IMR-90 (cell line): ENCODE measurements at regions not wholly inside any gene's neighbourhood (a gene's known extent, or its start where the extent isn't known, plus 50 kb on each side); places are given as distances from the start of the nearest gene placed in this dataset.

ENCODE experiments used
- ATAC-seq: fragments of 200-7000 bp; cut with Tn5 transposase; 2 replicates; pipeline ENCODE4 v1.9.1; 2020; ENCODE audit warnings: low read depth, mild to moderate bottlenecking, moderate library complexity
- BruUV-seq: library from RNA; stranded (reverse); fragments of 400-500 nt; replicated peaks from 2 replicates; lab custom pipeline; 2021; lab: Mats Ljungman, UMichigan
- CTCF ChIA-PET: fragments of 300-600 bp; formaldehyde crosslinking; extraction: SDS; loops from one replicate; lab custom pipeline; 2021; ENCODE audit warnings: antibody characterized with exemption; lab: Yijun Ruan, JAX
- POLR2A ChIA-PET: fragments of 300-600 bp; sonication (Branson Sonifier 250); formaldehyde crosslinking; loops from one replicate; lab custom pipeline; 2022; ENCODE audit warnings: antibody characterized with exemption; ENCODE audit not compliant: unreplicated experiment; lab: Charles Lee
- DNase-seq: peaks from one replicate; pipeline ENCODE4 v3.0.0; 2013
- H2AFZ ChIP-seq: replicated peaks from 2 replicates; pipeline ENCODE3; 2013; ENCODE audit warnings: low read length, mild to moderate bottlenecking; ENCODE audit not compliant: poor library complexity
- H2AK5ac ChIP-seq: 2 replicates; pipeline ENCODE4 v1.6.1; 2013; ENCODE audit warnings: low read depth, low read length, inconsistent platforms
- H2AK9ac ChIP-seq: replicated peaks from 2 replicates; pipeline ENCODE3; 2013; ENCODE audit warnings: mild to moderate bottlenecking, low read depth, low read length, moderate library complexity; ENCODE audit not compliant: poor library complexity
- H2BK120ac ChIP-seq: 2 replicates; pipeline ENCODE4 v1.6.1; 2013; ENCODE audit warnings: low read depth, low read length, inconsistent platforms
- H2BK15ac ChIP-seq: 3 replicates; pipeline ENCODE4 v1.6.1; 2013; ENCODE audit warnings: low read depth, low read length, inconsistent platforms
- H2BK20ac ChIP-seq: 2 replicates; pipeline ENCODE4 v1.6.1; 2013; ENCODE audit warnings: low read depth, mild to moderate bottlenecking, inconsistent platforms, low read length, moderate library complexity
- H2BK5ac ChIP-seq: 2 replicates; pipeline ENCODE4 v1.6.1; 2013; ENCODE audit warnings: mild to moderate bottlenecking, low read depth, low read length, inconsistent platforms; ENCODE audit not compliant: poor library complexity, severe bottlenecking
- H3K14ac ChIP-seq: replicated peaks from 2 replicates; pipeline ENCODE4 v1.6.1; 2013; ENCODE audit warnings: low read depth, low read length, inconsistent platforms
- H3K18ac ChIP-seq: 2 replicates; pipeline ENCODE4 v1.6.1; 2013; ENCODE audit warnings: low read depth, low read length, control low read depth
- H3K23ac ChIP-seq: 2 replicates; pipeline ENCODE4 v1.6.1; 2013; ENCODE audit warnings: low read depth, low read length, inconsistent platforms
- H3K27ac ChIP-seq: 2 replicates; pipeline ENCODE4 v1.5.1; 2013; ENCODE audit warnings: mild to moderate bottlenecking, control low read depth, low read length; ENCODE audit not compliant: insufficient read depth
- H3K27me3 ChIP-seq: 2 replicates; pipeline ENCODE4 v1.6.1; 2013; ENCODE audit warnings: low read length; ENCODE audit not compliant: control insufficient read depth, insufficient read depth
- H3K36me3 ChIP-seq: 2 replicates; pipeline ENCODE4 v1.6.1; 2013; ENCODE audit warnings: low read length, mixed read lengths; ENCODE audit not compliant: control insufficient read depth, insufficient read depth
- H3K4ac ChIP-seq: 2 replicates; pipeline ENCODE4 v1.6.1; 2013; ENCODE audit warnings: low read depth, low read length, inconsistent platforms
- H3K4me1 ChIP-seq: 2 replicates; pipeline ENCODE4 v1.6.1; 2013; ENCODE audit warnings: low read length, mixed read lengths; ENCODE audit not compliant: control insufficient read depth, insufficient read depth
- H3K4me2 ChIP-seq: 2 replicates; pipeline ENCODE4 v1.6.1; 2013; ENCODE audit warnings: low read depth, mild to moderate bottlenecking, control low read depth, low read length, moderate library complexity
- H3K4me3 ChIP-seq: 2 replicates; pipeline ENCODE4 v1.5.1; 2013; ENCODE audit warnings: low read depth, mild to moderate bottlenecking, control low read depth, low read length, moderate library complexity; ENCODE audit not compliant: insufficient read depth
- H3K56ac ChIP-seq: 2 replicates; pipeline ENCODE4 v1.6.1; 2013; ENCODE audit warnings: low read length, inconsistent platforms; ENCODE audit not compliant: insufficient read depth; ENCODE audit errors: extremely low read depth
- H3K79me1 ChIP-seq, 2 experiments: 2 replicates each; pipeline ENCODE4 v1.6.1; 2013; ENCODE audit warnings: low read length in 2 of 2, inconsistent platforms in 1 of 2, low read depth in 1 of 2
- H3K9ac ChIP-seq: 2 replicates; pipeline ENCODE4 v1.6.1; 2013; ENCODE audit warnings: low read depth, low read length, control low read depth
- H3K9me1 ChIP-seq: 2 replicates; pipeline ENCODE4 v1.6.1; 2013; ENCODE audit warnings: low read length, inconsistent platforms; ENCODE audit not compliant: insufficient read depth
- H3K9me3 ChIP-seq: 2 replicates; pipeline ENCODE4 v1.6.1; 2013; ENCODE audit warnings: low read length; ENCODE audit not compliant: control insufficient read depth, insufficient read depth
- H4K20me1 ChIP-seq: 2 replicates; pipeline ENCODE4 v1.6.1; 2013; ENCODE audit warnings: low read length, inconsistent platforms; ENCODE audit not compliant: insufficient read depth
- H4K5ac ChIP-seq: 2 replicates; pipeline ENCODE4 v1.6.1; 2013; ENCODE audit warnings: mild to moderate bottlenecking, low read depth, low read length, control low read depth
- H4K8ac ChIP-seq, 2 experiments: 2 replicates each; pipeline ENCODE4 v1.6.1; 2013; ENCODE audit warnings: low read depth in 2 of 2, low read length in 2 of 2, control low read depth in 1 of 2, inconsistent platforms in 1 of 2
- H4K91ac ChIP-seq: 2 replicates; pipeline ENCODE4 v1.6.1; 2013; ENCODE audit warnings: low read depth, low read length, inconsistent platforms; ENCODE audit not compliant: insufficient read depth
- BHLHE40 ChIP-seq: fragments of 150-350 bp; IDR thresholded peaks from 2 replicates; pipeline ENCODE4 v1.6.1; 2016; ENCODE audit warnings: mild to moderate bottlenecking, low read depth, low read length
- CHD1 ChIP-seq: IDR thresholded peaks from 2 replicates; pipeline ENCODE4 v1.6.1; 2012; ENCODE audit warnings: low read depth, low read length, improper control_type of control experiment
- FOS ChIP-seq: fragments of 150-350 bp; IDR thresholded peaks from 2 replicates; pipeline ENCODE4 v1.6.1; 2016; ENCODE audit warnings: low read depth, low read length
- MAFK ChIP-seq: IDR thresholded peaks from 2 replicates; pipeline ENCODE4 v1.6.1; 2012; ENCODE audit warnings: low read depth, low read length, improper control_type of control experiment
- MAZ ChIP-seq: IDR thresholded peaks from 2 replicates; pipeline ENCODE4 v1.6.1; 2012; ENCODE audit warnings: low read depth, mild to moderate bottlenecking, low read length, improper control_type of control experiment, moderate library complexity, borderline replicate concordance
- MXI1 ChIP-seq: IDR thresholded peaks from 2 replicates; pipeline ENCODE4 v1.6.1; 2012; ENCODE audit warnings: low read depth, mild to moderate bottlenecking, low read length, moderate library complexity, borderline replicate concordance
- POLR2A ChIP-seq: IDR thresholded peaks from 2 replicates; pipeline ENCODE4 v1.6.1; 2012; ENCODE audit warnings: mild to moderate bottlenecking, low read depth, low read length
- RAD21 ChIP-seq: IDR thresholded peaks from 2 replicates; pipeline ENCODE4 v1.6.1; 2012; ENCODE audit warnings: low read length, improper control_type of control experiment
- RCOR1 ChIP-seq: IDR thresholded peaks from 2 replicates; pipeline ENCODE4 v1.6.1; 2012; ENCODE audit warnings: mild to moderate bottlenecking, low read length, improper control_type of control experiment; ENCODE audit not compliant: insufficient replicate concordance
- SMC3 ChIP-seq: fragments of 150-350 bp; IDR thresholded peaks from 2 replicates; pipeline ENCODE4 v1.6.1; 2016; ENCODE audit warnings: low read depth, mild to moderate bottlenecking, antibody characterized with exemption, low read length, moderate library complexity
- dilution Hi-C: fragments of 300-500 bp; cut with HindIII; formaldehyde crosslinking; loops from one replicate; pipeline ENCODE4 v1.14.3; 2018; ENCODE audit warnings: low sequenced_read_pairs; ENCODE audit not compliant: unreplicated experiment
- in situ Hi-C: fragments of 300-500 bp; cut with MboI; formaldehyde crosslinking; loops from 3 replicates; pipeline ENCODE4 v1.14.3; 2019; ENCODE audit warnings: low sequenced_read_pairs, inconsistent platforms, mixed read lengths
- intact Hi-C: fragments of 100-400 bp; cut with micrococcal nuclease; formaldehyde crosslinking; loops from 2 replicates; pipeline ENCODE4 v1.10.0; 2022
- TF ChIP-seq, protein P1 (sequence below): fragments of 150-350 bp; IDR thresholded peaks from 2 replicates; pipeline ENCODE4 v1.6.1; 2017; ENCODE audit warnings: mild to moderate bottlenecking, antibody characterized with exemption, low read length, low read depth
- TF ChIP-seq, protein P2 (sequence below): fragments of 150-350 bp; IDR thresholded peaks from 2 replicates; pipeline ENCODE4 v1.6.1; 2016; ENCODE audit warnings: low read depth, mild to moderate bottlenecking, low read length, moderate library complexity, borderline replicate concordance
- TF ChIP-seq, protein P3 (sequence below): conservative IDR thresholded peaks from 2 replicates; pipeline ENCODE4 v1.5.1; 2012; ENCODE audit warnings: mild to moderate bottlenecking, low read depth, low read length, improper control_type of control experiment

DNA sequence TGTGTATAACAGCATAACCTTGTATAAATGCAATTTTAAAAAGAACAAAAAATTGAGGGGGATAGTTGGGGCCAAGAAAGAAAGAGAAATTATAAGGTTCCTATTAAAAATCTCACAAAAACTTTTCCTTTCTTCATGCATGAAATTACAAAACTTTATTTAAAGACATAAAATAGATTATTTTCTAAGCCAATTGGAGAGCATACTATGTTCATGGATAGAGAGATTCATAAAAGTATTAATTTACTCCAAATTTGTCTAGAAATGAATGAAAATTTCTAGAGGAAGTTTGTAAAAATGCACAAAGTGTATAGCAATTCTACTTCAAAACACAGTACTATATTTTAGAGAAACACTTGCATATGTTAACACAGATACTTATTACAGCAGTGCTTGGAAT is 200.4 kb downstream of the PCSK1 start:
- no peaks in the 10 kb centered on the region for H4K20me1 ChIP-seq
- no peak overlapping the region for H3K56ac ChIP-seq
- H2BK5ac ChIP-seq, result no peak overlapping the region
- no peak overlapping the region for H2AK5ac ChIP-seq
- no peak for DNase-seq
- no peak overlapping the region for H3K4me3 ChIP-seq
- H4K8ac ChIP-seq, result no peak overlapping the region
- no peak overlapping the region for H3K14ac ChIP-seq
- H3K36me3 ChIP-seq, result no peaks in the 10 kb centered on the region
- H2BK20ac ChIP-seq, result no peak overlapping the region
- no peak overlapping the region for H2BK120ac ChIP-seq
- dilution Hi-C loops (no loop called here), intact Hi-C loops (no loop called here), in situ Hi-C loops (no loop called here)
- POLR2A ChIA-PET, result no interaction called here
- no peak overlapping the region for H2AK9ac ChIP-seq
- H2AFZ ChIP-seq, result no peak overlapping the region
- H3K4me2 ChIP-seq, result no peak overlapping the region
- peaks cover 12% of the 10 kb centered on the region for H3K4me1 ChIP-seq
- H3K9me1 ChIP-seq, result peaks cover 5% of the 10 kb centered on the region; the same call in 1 of the 2 replicates
- no peak overlapping the region for H4K91ac ChIP-seq
- no peak overlapping the region for H3K9ac ChIP-seq
- TF ChIP-seq, protein P1, sequence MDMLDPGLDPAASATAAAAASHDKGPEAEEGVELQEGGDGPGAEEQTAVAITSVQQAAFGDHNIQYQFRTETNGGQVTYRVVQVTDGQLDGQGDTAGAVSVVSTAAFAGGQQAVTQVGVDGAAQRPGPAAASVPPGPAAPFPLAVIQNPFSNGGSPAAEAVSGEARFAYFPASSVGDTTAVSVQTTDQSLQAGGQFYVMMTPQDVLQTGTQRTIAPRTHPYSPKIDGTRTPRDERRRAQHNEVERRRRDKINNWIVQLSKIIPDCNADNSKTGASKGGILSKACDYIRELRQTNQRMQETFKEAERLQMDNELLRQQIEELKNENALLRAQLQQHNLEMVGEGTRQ, result no peak
- no peak for TF ChIP-seq MXI1
- TF ChIP-seq, protein P2, sequence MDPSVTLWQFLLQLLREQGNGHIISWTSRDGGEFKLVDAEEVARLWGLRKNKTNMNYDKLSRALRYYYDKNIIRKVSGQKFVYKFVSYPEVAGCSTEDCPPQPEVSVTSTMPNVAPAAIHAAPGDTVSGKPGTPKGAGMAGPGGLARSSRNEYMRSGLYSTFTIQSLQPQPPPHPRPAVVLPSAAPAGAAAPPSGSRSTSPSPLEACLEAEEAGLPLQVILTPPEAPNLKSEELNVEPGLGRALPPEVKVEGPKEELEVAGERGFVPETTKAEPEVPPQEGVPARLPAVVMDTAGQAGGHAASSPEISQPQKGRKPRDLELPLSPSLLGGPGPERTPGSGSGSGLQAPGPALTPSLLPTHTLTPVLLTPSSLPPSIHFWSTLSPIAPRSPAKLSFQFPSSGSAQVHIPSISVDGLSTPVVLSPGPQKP, result no peak
- no peak for TF ChIP-seq FOS
- TF ChIP-seq MAZ, result no peak
- no peak for TF ChIP-seq CHD1
- TF ChIP-seq POLR2A, result no peak
- TF ChIP-seq BHLHE40, result no peak
- no peak for TF ChIP-seq SMC3
- TF ChIP-seq RCOR1, result no peak
- TF ChIP-seq, protein P3, sequence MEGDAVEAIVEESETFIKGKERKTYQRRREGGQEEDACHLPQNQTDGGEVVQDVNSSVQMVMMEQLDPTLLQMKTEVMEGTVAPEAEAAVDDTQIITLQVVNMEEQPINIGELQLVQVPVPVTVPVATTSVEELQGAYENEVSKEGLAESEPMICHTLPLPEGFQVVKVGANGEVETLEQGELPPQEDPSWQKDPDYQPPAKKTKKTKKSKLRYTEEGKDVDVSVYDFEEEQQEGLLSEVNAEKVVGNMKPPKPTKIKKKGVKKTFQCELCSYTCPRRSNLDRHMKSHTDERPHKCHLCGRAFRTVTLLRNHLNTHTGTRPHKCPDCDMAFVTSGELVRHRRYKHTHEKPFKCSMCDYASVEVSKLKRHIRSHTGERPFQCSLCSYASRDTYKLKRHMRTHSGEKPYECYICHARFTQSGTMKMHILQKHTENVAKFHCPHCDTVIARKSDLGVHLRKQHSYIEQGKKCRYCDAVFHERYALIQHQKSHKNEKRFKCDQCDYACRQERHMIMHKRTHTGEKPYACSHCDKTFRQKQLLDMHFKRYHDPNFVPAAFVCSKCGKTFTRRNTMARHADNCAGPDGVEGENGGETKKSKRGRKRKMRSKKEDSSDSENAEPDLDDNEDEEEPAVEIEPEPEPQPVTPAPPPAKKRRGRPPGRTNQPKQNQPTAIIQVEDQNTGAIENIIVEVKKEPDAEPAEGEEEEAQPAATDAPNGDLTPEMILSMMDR, result no peak
- no peak for TF ChIP-seq MAFK
- no peak for TF ChIP-seq RAD21
- CTCF ChIA-PET, result no interaction called here
- BruUV-seq, result no TSS peak
- H4K5ac ChIP-seq, result no peak overlapping the region
- no peak for ATAC-seq
- H3K27me3 ChIP-seq, result no peaks in the 10 kb centered on the region
- no peak overlapping the region for H3K23ac ChIP-seq
- H3K18ac ChIP-seq, result no peak overlapping the region
- H3K79me1 ChIP-seq, result peaks cover 5% of the 10 kb centered on the region in 2 experiments; a peak in 3 of 4 replicates
- no peak overlapping the region for H3K4ac ChIP-seq
- no peaks in the 10 kb centered on the region for H3K9me3 ChIP-seq
- H3K27ac ChIP-seq, result no peak overlapping the region
- H2BK15ac ChIP-seq, result no peak overlapping the region
